IMR-90 (cell line): ENCODE measurements at regions not wholly inside any gene's neighbourhood (a gene's known extent, or its start where the extent isn't known, plus 50 kb on each side); places are given as distances from the start of the nearest gene placed in this dataset.

Experiments
- ATAC-seq: fragments of 200-7000 bp; cut with Tn5 transposase; 2 replicates; pipeline ENCODE4 v1.9.1; 2020; ENCODE audit warnings: low read depth, mild to moderate bottlenecking, moderate library complexity
- BruUV-seq: library from RNA; stranded (reverse); fragments of 400-500 nt; replicated peaks from 2 replicates; lab custom pipeline; 2021; lab: Mats Ljungman, UMichigan
- CTCF ChIA-PET: fragments of 300-600 bp; formaldehyde crosslinking; extraction: SDS; loops from one replicate; lab custom pipeline; 2021; ENCODE audit warnings: antibody characterized with exemption; lab: Yijun Ruan, JAX
- POLR2A ChIA-PET: fragments of 300-600 bp; sonication (Branson Sonifier 250); formaldehyde crosslinking; loops from one replicate; lab custom pipeline; 2022; ENCODE audit warnings: antibody characterized with exemption; ENCODE audit not compliant: unreplicated experiment; lab: Charles Lee
- DNase-seq: peaks from one replicate; pipeline ENCODE4 v3.0.0; 2013
- H2AFZ ChIP-seq: replicated peaks from 2 replicates; pipeline ENCODE3; 2013; ENCODE audit warnings: low read length, mild to moderate bottlenecking; ENCODE audit not compliant: poor library complexity
- H2AK5ac ChIP-seq: 2 replicates; pipeline ENCODE4 v1.6.1; 2013; ENCODE audit warnings: low read depth, low read length, inconsistent platforms
- H2AK9ac ChIP-seq: replicated peaks from 2 replicates; pipeline ENCODE3; 2013; ENCODE audit warnings: mild to moderate bottlenecking, low read depth, low read length, moderate library complexity; ENCODE audit not compliant: poor library complexity
- H2BK120ac ChIP-seq: 2 replicates; pipeline ENCODE4 v1.6.1; 2013; ENCODE audit warnings: low read depth, low read length, inconsistent platforms
- H2BK15ac ChIP-seq: 3 replicates; pipeline ENCODE4 v1.6.1; 2013; ENCODE audit warnings: low read depth, low read length, inconsistent platforms
- H2BK20ac ChIP-seq: 2 replicates; pipeline ENCODE4 v1.6.1; 2013; ENCODE audit warnings: low read depth, mild to moderate bottlenecking, inconsistent platforms, low read length, moderate library complexity
- H2BK5ac ChIP-seq: 2 replicates; pipeline ENCODE4 v1.6.1; 2013; ENCODE audit warnings: mild to moderate bottlenecking, low read depth, low read length, inconsistent platforms; ENCODE audit not compliant: poor library complexity, severe bottlenecking
- H3K14ac ChIP-seq: replicated peaks from 2 replicates; pipeline ENCODE4 v1.6.1; 2013; ENCODE audit warnings: low read depth, low read length, inconsistent platforms
- H3K18ac ChIP-seq: 2 replicates; pipeline ENCODE4 v1.6.1; 2013; ENCODE audit warnings: low read depth, low read length, control low read depth
- H3K23ac ChIP-seq: 2 replicates; pipeline ENCODE4 v1.6.1; 2013; ENCODE audit warnings: low read depth, low read length, inconsistent platforms
- H3K27ac ChIP-seq: 2 replicates; pipeline ENCODE4 v1.5.1; 2013; ENCODE audit warnings: mild to moderate bottlenecking, control low read depth, low read length; ENCODE audit not compliant: insufficient read depth
- H3K27me3 ChIP-seq: 2 replicates; pipeline ENCODE4 v1.6.1; 2013; ENCODE audit warnings: low read length; ENCODE audit not compliant: control insufficient read depth, insufficient read depth
- H3K36me3 ChIP-seq: 2 replicates; pipeline ENCODE4 v1.6.1; 2013; ENCODE audit warnings: low read length, mixed read lengths; ENCODE audit not compliant: control insufficient read depth, insufficient read depth
- H3K4ac ChIP-seq: 2 replicates; pipeline ENCODE4 v1.6.1; 2013; ENCODE audit warnings: low read depth, low read length, inconsistent platforms
- H3K4me1 ChIP-seq: 2 replicates; pipeline ENCODE4 v1.6.1; 2013; ENCODE audit warnings: low read length, mixed read lengths; ENCODE audit not compliant: control insufficient read depth, insufficient read depth
- H3K4me2 ChIP-seq: 2 replicates; pipeline ENCODE4 v1.6.1; 2013; ENCODE audit warnings: low read depth, mild to moderate bottlenecking, control low read depth, low read length, moderate library complexity
- H3K4me3 ChIP-seq: 2 replicates; pipeline ENCODE4 v1.5.1; 2013; ENCODE audit warnings: low read depth, mild to moderate bottlenecking, control low read depth, low read length, moderate library complexity; ENCODE audit not compliant: insufficient read depth
- H3K56ac ChIP-seq: 2 replicates; pipeline ENCODE4 v1.6.1; 2013; ENCODE audit warnings: low read length, inconsistent platforms; ENCODE audit not compliant: insufficient read depth; ENCODE audit errors: extremely low read depth
- H3K79me1 ChIP-seq, 2 experiments: 2 replicates each; pipeline ENCODE4 v1.6.1; 2013; ENCODE audit warnings: low read length in 2 of 2, inconsistent platforms in 1 of 2, low read depth in 1 of 2
- H3K9ac ChIP-seq: 2 replicates; pipeline ENCODE4 v1.6.1; 2013; ENCODE audit warnings: low read depth, low read length, control low read depth
- H3K9me1 ChIP-seq: 2 replicates; pipeline ENCODE4 v1.6.1; 2013; ENCODE audit warnings: low read length, inconsistent platforms; ENCODE audit not compliant: insufficient read depth
- H3K9me3 ChIP-seq: 2 replicates; pipeline ENCODE4 v1.6.1; 2013; ENCODE audit warnings: low read length; ENCODE audit not compliant: control insufficient read depth, insufficient read depth
- H4K20me1 ChIP-seq: 2 replicates; pipeline ENCODE4 v1.6.1; 2013; ENCODE audit warnings: low read length, inconsistent platforms; ENCODE audit not compliant: insufficient read depth
- H4K5ac ChIP-seq: 2 replicates; pipeline ENCODE4 v1.6.1; 2013; ENCODE audit warnings: mild to moderate bottlenecking, low read depth, low read length, control low read depth
- H4K8ac ChIP-seq, 2 experiments: 2 replicates each; pipeline ENCODE4 v1.6.1; 2013; ENCODE audit warnings: low read depth in 2 of 2, low read length in 2 of 2, control low read depth in 1 of 2, inconsistent platforms in 1 of 2
- H4K91ac ChIP-seq: 2 replicates; pipeline ENCODE4 v1.6.1; 2013; ENCODE audit warnings: low read depth, low read length, inconsistent platforms; ENCODE audit not compliant: insufficient read depth
- CEBPB ChIP-seq: IDR thresholded peaks from 2 replicates; pipeline ENCODE4 v1.6.1; 2012; ENCODE audit warnings: low read depth, low read length, improper control_type of control experiment
- MAZ ChIP-seq: IDR thresholded peaks from 2 replicates; pipeline ENCODE4 v1.6.1; 2012; ENCODE audit warnings: low read depth, mild to moderate bottlenecking, low read length, improper control_type of control experiment, moderate library complexity, borderline replicate concordance
- WGBS, 2 experiments: methylation state at CpG; one replicate each; pipeline versions ENCODE4 v1.1.5 to v1.1.7; 2013; ENCODE audit warnings: missing lambda C conversion rate in 2 of 2; ENCODE audit not compliant: insufficient read length in 1 of 2; ENCODE audit errors: extremely low coverage in 2 of 2; 5-methylcytosine and 5-hydroxymethylcytosine counted together
- dilution Hi-C: fragments of 300-500 bp; cut with HindIII; formaldehyde crosslinking; loops from one replicate; pipeline ENCODE4 v1.14.3; 2018; ENCODE audit warnings: low sequenced_read_pairs; ENCODE audit not compliant: unreplicated experiment
- in situ Hi-C: fragments of 300-500 bp; cut with MboI; formaldehyde crosslinking; loops from 3 replicates; pipeline ENCODE4 v1.14.3; 2019; ENCODE audit warnings: low sequenced_read_pairs, inconsistent platforms, mixed read lengths
- intact Hi-C: fragments of 100-400 bp; cut with micrococcal nuclease; formaldehyde crosslinking; loops from 2 replicates; pipeline ENCODE4 v1.10.0; 2022
- TF ChIP-seq, protein P1 (sequence below): conservative IDR thresholded peaks from 2 replicates; pipeline ENCODE4 v1.5.1; 2012; ENCODE audit warnings: mild to moderate bottlenecking, low read depth, low read length, improper control_type of control experiment

- in situ Hi-C loops = no loop called here
- no peaks in the 10 kb centered on the region for H3K27me3 ChIP-seq
- no peak overlapping the region for H3K14ac ChIP-seq
- H3K18ac ChIP-seq = no peak overlapping the region
- H3K23ac ChIP-seq = no peak overlapping the region
- H2AFZ ChIP-seq = no peak overlapping the region
- H2AK5ac ChIP-seq = no peak overlapping the region
- H3K9ac ChIP-seq = no peak overlapping the region
- ATAC-seq (no peak), DNase-seq (no peak)
- H3K9me1 ChIP-seq = no peaks in the 10 kb centered on the region
- no peak overlapping the region for H4K8ac ChIP-seq
- H3K4me1 ChIP-seq = no peaks in the 10 kb centered on the region
- no peak overlapping the region for H2BK5ac ChIP-seq
- H2BK120ac ChIP-seq = no peak overlapping the region
- no TSS peak for BruUV-seq
- H4K20me1 ChIP-seq = no peaks in the 10 kb centered on the region
- WGBS, 2 experiments = 33% methylated on average over 1 of the region's 2 CpGs; no CpG with 5 or more reads in 1 of the 2 experiments
- no peak overlapping the region for H4K91ac ChIP-seq
- no peaks in the 10 kb centered on the region for H3K36me3 ChIP-seq
- TF ChIP-seq CEBPB = no peak
- TF ChIP-seq, protein P1, sequence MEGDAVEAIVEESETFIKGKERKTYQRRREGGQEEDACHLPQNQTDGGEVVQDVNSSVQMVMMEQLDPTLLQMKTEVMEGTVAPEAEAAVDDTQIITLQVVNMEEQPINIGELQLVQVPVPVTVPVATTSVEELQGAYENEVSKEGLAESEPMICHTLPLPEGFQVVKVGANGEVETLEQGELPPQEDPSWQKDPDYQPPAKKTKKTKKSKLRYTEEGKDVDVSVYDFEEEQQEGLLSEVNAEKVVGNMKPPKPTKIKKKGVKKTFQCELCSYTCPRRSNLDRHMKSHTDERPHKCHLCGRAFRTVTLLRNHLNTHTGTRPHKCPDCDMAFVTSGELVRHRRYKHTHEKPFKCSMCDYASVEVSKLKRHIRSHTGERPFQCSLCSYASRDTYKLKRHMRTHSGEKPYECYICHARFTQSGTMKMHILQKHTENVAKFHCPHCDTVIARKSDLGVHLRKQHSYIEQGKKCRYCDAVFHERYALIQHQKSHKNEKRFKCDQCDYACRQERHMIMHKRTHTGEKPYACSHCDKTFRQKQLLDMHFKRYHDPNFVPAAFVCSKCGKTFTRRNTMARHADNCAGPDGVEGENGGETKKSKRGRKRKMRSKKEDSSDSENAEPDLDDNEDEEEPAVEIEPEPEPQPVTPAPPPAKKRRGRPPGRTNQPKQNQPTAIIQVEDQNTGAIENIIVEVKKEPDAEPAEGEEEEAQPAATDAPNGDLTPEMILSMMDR = no peak
- TF ChIP-seq MAZ = no peak
- H3K4ac ChIP-seq = no peak overlapping the region
- intact Hi-C loops = no loop called here
- H4K5ac ChIP-seq = no peak overlapping the region
- CTCF ChIA-PET = no interaction called here
- H3K79me1 ChIP-seq = no peaks in the 10 kb centered on the region
- dilution Hi-C loops = no loop called here
- no peak overlapping the region for H2BK20ac ChIP-seq
- peaks cover 18% of the 10 kb centered on the region for H3K9me3 ChIP-seq
- H2AK9ac ChIP-seq = no peak overlapping the region
- H3K4me3 ChIP-seq = no peak overlapping the region
- no peak overlapping the region for H2BK15ac ChIP-seq
- H3K27ac ChIP-seq = no peak overlapping the region
- no peak overlapping the region for H3K56ac ChIP-seq
- H3K4me2 ChIP-seq = no peak overlapping the region
- POLR2A ChIA-PET = no interaction called here
Measured at GRCh38 chr5:4330327-4330726, 734.7 kb downstream of the IRX1 start.
